GM23338 (cell line): ENCODE measurements at regions not wholly inside any gene's neighbourhood (a gene's known extent, or its start where the extent isn't known, plus 50 kb on each side); places are given as distances from the start of the nearest gene placed in this dataset.

Experiments used
- ATAC-seq: fragments of 200-7000 bp; cut with Tn5 transposase; 3 replicates; pipeline ENCODE4 v1.9.1; 2020
- DNase-seq: peaks from one replicate; pipeline ENCODE4 v3.0.0-alpha.2; 2015; ENCODE audit warnings: low spot score
- H2AFZ ChIP-seq: fragments of 200-600 bp; sonication (generic); 2 replicates; pipeline ENCODE4 v1.8.0; 2016; ENCODE audit warnings: antibody characterized with exemption, mild to moderate bottlenecking, moderate library complexity
- H3F3A ChIP-seq: fragments of 200-600 bp; sonication (generic); replicated peaks from 2 replicates; pipeline ENCODE4 v1.8.0; 2017; ENCODE audit warnings: antibody characterized with exemption, mixed run types, low read depth
- H3K27ac ChIP-seq: fragments of 200-600 bp; sonication (generic); 2 replicates; pipeline ENCODE4 v1.6.1; 2016; ENCODE audit warnings: low read depth
- H3K27me3 ChIP-seq: fragments of 200-600 bp; sonication (generic); 2 replicates; pipeline ENCODE4 v1.8.0; 2016; ENCODE audit warnings: mild to moderate bottlenecking, mixed run types, moderate library complexity; ENCODE audit not compliant: insufficient read depth
- H3K36me3 ChIP-seq: fragments of 200-600 bp; sonication (generic); 2 replicates; pipeline ENCODE4 v1.8.0; 2016; ENCODE audit warnings: mild to moderate bottlenecking; ENCODE audit not compliant: insufficient read depth
- H3K4me1 ChIP-seq: fragments of 200-600 bp; sonication (generic); 2 replicates; pipeline ENCODE4 v1.8.0; 2016; ENCODE audit warnings: mild to moderate bottlenecking, moderate library complexity; ENCODE audit not compliant: insufficient read depth
- H3K4me2 ChIP-seq: fragments of 200-600 bp; sonication (generic); 2 replicates; pipeline ENCODE4 v1.7.1; 2017; ENCODE audit warnings: mixed run types
- H3K4me3 ChIP-seq: fragments of 200-600 bp; sonication (generic); 2 replicates; pipeline ENCODE4 v1.6.1; 2016; ENCODE audit warnings: mixed run types
- H3K79me2 ChIP-seq: fragments of 200-600 bp; sonication (generic); replicated peaks from 2 replicates; pipeline ENCODE4 v1.8.0; 2017; ENCODE audit warnings: mild to moderate bottlenecking; ENCODE audit not compliant: insufficient read depth
- H3K9me2 ChIP-seq: fragments of 200-600 bp; sonication (generic); 2 replicates; pipeline ENCODE4 v1.8.0; 2017; ENCODE audit not compliant: insufficient read depth
- H4K20me1 ChIP-seq: fragments of 200-600 bp; sonication (generic); replicated peaks from 2 replicates; pipeline ENCODE4 v1.8.0; 2017; ENCODE audit warnings: mild to moderate bottlenecking; ENCODE audit not compliant: insufficient read depth
- H3K27ac Mint-ChIP-seq: 2 replicates; pipeline ENCODE4 v1.8.0; 2020; ENCODE audit warnings: inconsistent platforms, mild to moderate bottlenecking, moderate library complexity, mixed read lengths
- H3K27me3 Mint-ChIP-seq: 3 replicates; pipeline ENCODE4 v1.8.0; 2022; ENCODE audit warnings: low read depth, mild to moderate bottlenecking, moderate library complexity, mixed read lengths, inconsistent platforms; ENCODE audit not compliant: insufficient read depth, poor library complexity
- H3K36me3 Mint-ChIP-seq: 3 replicates; pipeline ENCODE4 v1.8.0; 2021; ENCODE audit warnings: low read depth, mild to moderate bottlenecking, inconsistent platforms, moderate library complexity, mixed read lengths
- H3K4me1 Mint-ChIP-seq: 3 replicates; pipeline ENCODE4 v1.8.0; 2020; ENCODE audit warnings: mild to moderate bottlenecking, inconsistent platforms, mixed read lengths
- H3K4me3 Mint-ChIP-seq: 3 replicates; pipeline ENCODE4 v1.8.0; 2021; ENCODE audit warnings: moderate library complexity, mild to moderate bottlenecking, inconsistent platforms, mixed read lengths
- H3K9me3 Mint-ChIP-seq: 3 replicates; pipeline ENCODE4 v1.8.0; 2020; ENCODE audit warnings: moderate library complexity, mild to moderate bottlenecking, inconsistent platforms, mixed read lengths
- CREB1 ChIP-seq: fragments of 250-450 bp; sonication (Bioruptor Pico); IDR thresholded peaks from 2 replicates; pipeline ENCODE4 v1.5.0; 2020; ENCODE audit warnings: low read depth, mild to moderate bottlenecking, moderate library complexity
- CTCF ChIP-seq, 2 experiments: fragments of 200-600 bp in 1 of 2; sonication (generic) in 1 of 2; conservative IDR thresholded peaks; 2 replicates each; pipeline versions ENCODE4 v1.5.1 to v1.6.1; 2016 to 2017; ENCODE audit warnings: antibody characterized with exemption in 2 of 2, low read depth in 2 of 2, mild to moderate bottlenecking in 2 of 2, moderate library complexity in 1 of 2
- ETS1 ChIP-seq: IDR thresholded peaks from 2 replicates; pipeline ENCODE4 v1.6.1; 2016; ENCODE audit warnings: antibody characterized with exemption
- EZH2 ChIP-seq: fragments of 200-600 bp; sonication (generic); IDR thresholded peaks from one replicate; pipeline ENCODE4 v1.8.0; 2017; ENCODE audit warnings: antibody characterized with exemption, mild to moderate bottlenecking, low read depth; ENCODE audit not compliant: unreplicated experiment
- EZH2phosphoT487 ChIP-seq: fragments of 200-600 bp; sonication (generic); IDR thresholded peaks from one replicate; pipeline ENCODE4 v1.8.1; 2018; ENCODE audit warnings: antibody characterized with exemption; ENCODE audit not compliant: unreplicated experiment
- JUNB ChIP-seq: IDR thresholded peaks from one replicate; pipeline ENCODE4 v1.6.1; 2016; ENCODE audit warnings: antibody characterized with exemption; ENCODE audit not compliant: unreplicated experiment
- NANOG ChIP-seq: IDR thresholded peaks from 2 replicates; pipeline ENCODE4 v1.6.1; 2016; ENCODE audit warnings: antibody characterized with exemption, borderline replicate concordance
- POLR2AphosphoS5 ChIP-seq: IDR thresholded peaks from 2 replicates; pipeline ENCODE4 v1.6.1; 2016; ENCODE audit warnings: antibody characterized with exemption, low read depth
- STAT1 ChIP-seq: IDR thresholded peaks from one replicate; pipeline ENCODE4 v1.6.1; 2016; ENCODE audit warnings: antibody characterized with exemption; ENCODE audit not compliant: unreplicated experiment
- ZNF114 ChIP-seq: fragments of 250-450 bp; sonication (Bioruptor Pico); IDR thresholded peaks from 2 replicates; pipeline ENCODE4 v1.5.0; 2020; ENCODE audit warnings: mild to moderate bottlenecking, moderate library complexity
- ZNF331 ChIP-seq: fragments of 250-450 bp; sonication (Bioruptor Pico); IDR thresholded peaks from 2 replicates; pipeline ENCODE4 v1.5.0; 2020; ENCODE audit warnings: low read depth, mild to moderate bottlenecking, moderate library complexity
- TF ChIP-seq, protein P1 (sequence below): IDR thresholded peaks from one replicate; pipeline ENCODE4 v1.6.1; 2018; ENCODE audit warnings: antibody characterized with exemption; ENCODE audit not compliant: unreplicated experiment

DNA sequence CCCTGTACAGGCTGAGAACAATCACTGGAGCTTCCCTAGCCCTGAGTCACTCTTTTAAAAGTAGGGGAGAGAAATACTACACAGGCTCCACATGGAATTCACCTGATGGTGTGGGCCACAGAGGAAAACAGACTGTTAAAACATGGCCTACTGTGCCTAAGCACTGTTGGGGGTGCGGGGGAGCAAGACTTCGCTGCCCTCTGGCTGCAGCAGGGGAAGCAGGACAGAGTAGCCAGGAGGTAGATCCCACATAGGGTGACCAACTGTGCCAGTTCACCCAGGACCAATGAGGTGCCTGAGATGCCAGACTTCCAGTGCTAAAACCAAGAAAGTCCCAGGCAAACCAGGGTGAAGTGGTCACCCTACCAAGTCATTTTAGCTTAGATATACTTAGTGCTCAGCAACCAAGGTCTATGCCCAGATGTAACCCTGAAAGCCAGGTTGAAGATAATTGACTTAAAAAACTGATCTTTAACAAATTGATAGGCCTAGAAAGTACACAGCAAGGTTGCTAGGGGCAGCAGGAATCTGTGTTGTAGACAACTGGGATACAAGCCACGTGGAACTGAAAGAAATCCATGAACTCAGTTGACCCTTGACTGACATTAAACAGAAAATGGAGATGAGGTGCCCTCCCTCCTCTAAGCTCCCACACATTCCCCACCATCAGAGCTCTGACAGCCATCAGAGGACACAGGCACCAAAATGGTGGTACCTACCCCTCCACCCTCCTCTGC is 344.2 kb upstream of the PPP2R3A start:
- TF ChIP-seq CTCF (conservative IDR thresholded peaks at IDR 0.05; ENCODE audit: low read depth in 2 of 2) (peak; percentile 28 to 69; a peak in 3 of 4 replicates), NANOG (no peak)
- no peaks in the 10 kb centered on the region for H3K36me3 ChIP-seq
- H3K9me3 Mint-ChIP-seq, result no peaks in the 10 kb centered on the region
- no peak overlapping the region for H3K4me3 Mint-ChIP-seq
- no peak overlapping the region for H3K4me2 ChIP-seq
- H3K27me3 Mint-ChIP-seq, result no peaks in the 10 kb centered on the region
- no peaks in the 10 kb centered on the region for H3K27me3 ChIP-seq
- DNase-seq, result peak; percentile 22
- no peaks in the 10 kb centered on the region for H4K20me1 ChIP-seq
- no peak overlapping the region for H3K27ac ChIP-seq
- no peaks in the 10 kb centered on the region for H3K4me1 Mint-ChIP-seq
- peak; percentile 61 for ATAC-seq
- no peak overlapping the region for H3K27ac Mint-ChIP-seq
- H3K79me2 ChIP-seq, result no peaks in the 10 kb centered on the region
- H3F3A ChIP-seq, result no peaks in the 10 kb centered on the region
- H3K36me3 Mint-ChIP-seq, result no peaks in the 10 kb centered on the region
- H3K9me2 ChIP-seq, result peaks cover 7% of the 10 kb centered on the region; the same call in 1 of the 2 replicates
- no peaks in the 10 kb centered on the region for H3K4me1 ChIP-seq
- H2AFZ ChIP-seq, result no peak overlapping the region
- no peak overlapping the region for H3K4me3 ChIP-seq

DNA sequence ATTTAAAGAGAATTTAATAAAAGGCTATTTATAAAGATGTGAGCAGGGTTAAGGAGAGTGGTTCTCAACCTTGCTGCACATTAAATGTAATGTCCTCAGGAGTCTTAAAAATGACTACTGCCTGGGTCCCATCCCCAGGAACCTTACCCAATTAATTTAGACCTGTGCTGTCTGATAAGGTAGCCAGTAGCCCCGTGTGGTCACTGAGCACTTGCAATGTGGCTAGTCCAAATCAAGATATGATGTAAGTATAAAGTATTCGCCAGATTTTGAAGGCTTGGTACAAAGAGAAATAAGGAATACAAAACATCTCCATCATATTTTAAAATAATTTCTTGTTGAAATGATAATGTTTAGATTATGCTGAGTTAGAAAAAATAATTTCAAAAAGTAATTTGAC is 343.3 kb upstream of the PPP2R3A start:
- H3K4me3 ChIP-seq, result no peak overlapping the region
- no peaks in the 10 kb centered on the region for H3K36me3 ChIP-seq
- H3K79me2 ChIP-seq, result no peaks in the 10 kb centered on the region
- no peaks in the 10 kb centered on the region for H3K36me3 Mint-ChIP-seq
- H3K4me1 ChIP-seq, result no peaks in the 10 kb centered on the region
- H3K4me1 Mint-ChIP-seq, result no peaks in the 10 kb centered on the region
- no peaks in the 10 kb centered on the region for H3K27me3 ChIP-seq
- no peaks in the 10 kb centered on the region for H4K20me1 ChIP-seq
- H2AFZ ChIP-seq, result no peak overlapping the region
- H3K4me2 ChIP-seq, result no peak overlapping the region
- no peaks in the 10 kb centered on the region for H3K9me3 Mint-ChIP-seq
- no peaks in the 10 kb centered on the region for H3K27me3 Mint-ChIP-seq
- H3K4me3 Mint-ChIP-seq, result no peak overlapping the region
- no peaks in the 10 kb centered on the region for H3F3A ChIP-seq
- peaks cover 7% of the 10 kb centered on the region; the same call in 1 of the 2 replicates for H3K9me2 ChIP-seq
- no peak overlapping the region for H3K27ac ChIP-seq
- ATAC-seq (no peak), DNase-seq (no peak)
- no peak overlapping the region for H3K27ac Mint-ChIP-seq
- TF ChIP-seq STAT1 (no peak), ZNF331 (CRISPR knock-in tag) (no peak), JUNB (no peak), ZNF114 (CRISPR knock-in tag) (no peak), ETS1 (no peak), CREB1 (CRISPR knock-in tag) (no peak), CTCF (conservative IDR thresholded peaks at IDR 0.05; ENCODE audit: low read depth in 2 of 2) (no peak), EZH2 (no peak), EZH2phosphoT487 (no peak), POLR2AphosphoS5 (no peak)
- TF ChIP-seq, protein P1, sequence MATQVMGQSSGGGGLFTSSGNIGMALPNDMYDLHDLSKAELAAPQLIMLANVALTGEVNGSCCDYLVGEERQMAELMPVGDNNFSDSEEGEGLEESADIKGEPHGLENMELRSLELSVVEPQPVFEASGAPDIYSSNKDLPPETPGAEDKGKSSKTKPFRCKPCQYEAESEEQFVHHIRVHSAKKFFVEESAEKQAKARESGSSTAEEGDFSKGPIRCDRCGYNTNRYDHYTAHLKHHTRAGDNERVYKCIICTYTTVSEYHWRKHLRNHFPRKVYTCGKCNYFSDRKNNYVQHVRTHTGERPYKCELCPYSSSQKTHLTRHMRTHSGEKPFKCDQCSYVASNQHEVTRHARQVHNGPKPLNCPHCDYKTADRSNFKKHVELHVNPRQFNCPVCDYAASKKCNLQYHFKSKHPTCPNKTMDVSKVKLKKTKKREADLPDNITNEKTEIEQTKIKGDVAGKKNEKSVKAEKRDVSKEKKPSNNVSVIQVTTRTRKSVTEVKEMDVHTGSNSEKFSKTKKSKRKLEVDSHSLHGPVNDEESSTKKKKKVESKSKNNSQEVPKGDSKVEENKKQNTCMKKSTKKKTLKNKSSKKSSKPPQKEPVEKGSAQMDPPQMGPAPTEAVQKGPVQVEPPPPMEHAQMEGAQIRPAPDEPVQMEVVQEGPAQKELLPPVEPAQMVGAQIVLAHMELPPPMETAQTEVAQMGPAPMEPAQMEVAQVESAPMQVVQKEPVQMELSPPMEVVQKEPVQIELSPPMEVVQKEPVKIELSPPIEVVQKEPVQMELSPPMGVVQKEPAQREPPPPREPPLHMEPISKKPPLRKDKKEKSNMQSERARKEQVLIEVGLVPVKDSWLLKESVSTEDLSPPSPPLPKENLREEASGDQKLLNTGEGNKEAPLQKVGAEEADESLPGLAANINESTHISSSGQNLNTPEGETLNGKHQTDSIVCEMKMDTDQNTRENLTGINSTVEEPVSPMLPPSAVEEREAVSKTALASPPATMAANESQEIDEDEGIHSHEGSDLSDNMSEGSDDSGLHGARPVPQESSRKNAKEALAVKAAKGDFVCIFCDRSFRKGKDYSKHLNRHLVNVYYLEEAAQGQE, result no peak
